Activated CD4-positive, alpha-beta T cell treated with anti-CD3 and anti-CD28 coated beads, Interleukin-2, amount 10 ng/mL, durations not matched to agents 24 days and 14 days (primary cell): ENCODE measurements at regions not wholly inside any gene's neighbourhood (a gene's known extent, or its start where the extent isn't known, plus 50 kb on each side); places are given as distances from the start of the nearest gene placed in this dataset.

Experiments
- DNase-seq: peaks from one replicate; pipeline ENCODE4 v3.0.0; 2022
- H3K27ac Mint-ChIP-seq: one replicate; pipeline ENCODE4 v1.8.0; 2022; ENCODE audit warnings: mild to moderate bottlenecking, mixed read lengths
- H3K27me3 Mint-ChIP-seq: one replicate; pipeline ENCODE4 v1.8.0; 2022; ENCODE audit warnings: mixed read lengths
- H3K36me3 Mint-ChIP-seq: one replicate; pipeline ENCODE4 v1.8.0; 2022; ENCODE audit warnings: low read depth, mild to moderate bottlenecking, mixed read lengths
- H3K4me1 Mint-ChIP-seq: one replicate; pipeline ENCODE4 v1.8.0; 2021; ENCODE audit warnings: mixed read lengths
- H3K4me3 Mint-ChIP-seq: one replicate; pipeline ENCODE4 v1.8.0; 2022; ENCODE audit warnings: mild to moderate bottlenecking, moderate library complexity, mixed read lengths
- H3K9me3 Mint-ChIP-seq: one replicate; pipeline ENCODE4 v1.8.0; 2021; ENCODE audit warnings: mixed read lengths
- intact Hi-C: fragments of 100-400 bp; cut with micrococcal nuclease; formaldehyde crosslinking; loops from one replicate; pipeline ENCODE4 v1.15.1; 2023

DNA sequence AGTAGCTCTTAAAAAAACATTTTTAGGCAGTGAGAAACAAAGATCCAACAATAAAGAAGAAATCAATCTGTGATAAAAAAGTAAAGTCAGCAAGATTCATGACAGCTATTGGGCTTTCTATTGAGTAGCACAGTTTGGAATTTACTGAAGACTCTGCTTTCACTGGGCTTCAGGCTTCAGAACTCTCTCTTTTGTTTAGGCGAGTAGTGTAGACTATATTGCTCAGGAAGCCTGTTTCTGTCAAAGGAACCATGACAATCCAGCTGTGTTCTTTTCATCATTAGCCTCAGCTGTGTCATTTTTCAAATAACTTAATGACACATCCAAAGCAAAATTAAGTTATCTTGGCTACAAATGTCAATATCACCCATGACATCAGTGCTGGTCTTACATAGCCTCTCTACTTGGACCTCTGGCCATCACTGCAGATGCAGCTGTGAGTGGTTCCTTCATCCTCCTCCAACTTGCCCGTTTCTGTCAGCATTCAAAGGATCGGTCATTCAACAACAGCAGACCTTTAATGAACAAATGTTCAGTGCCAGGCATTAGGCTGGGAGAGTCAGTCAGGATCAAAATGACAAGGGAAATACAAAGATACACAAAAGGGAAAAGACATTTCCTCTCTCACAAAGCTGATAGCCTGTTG lies 332.8 kb upstream of the MTNR1B start:
- H3K4me1 Mint-ChIP-seq, result no peaks in the 10 kb centered on the region
- DNase-seq, result no peak
- H3K36me3 Mint-ChIP-seq, result no peaks in the 10 kb centered on the region
- H3K4me3 Mint-ChIP-seq, result no peak overlapping the region
- H3K9me3 Mint-ChIP-seq, result no peaks in the 10 kb centered on the region
- intact Hi-C loops, result no loop called here
- no peak overlapping the region for H3K27ac Mint-ChIP-seq
- H3K27me3 Mint-ChIP-seq, result no peaks in the 10 kb centered on the region

DNA sequence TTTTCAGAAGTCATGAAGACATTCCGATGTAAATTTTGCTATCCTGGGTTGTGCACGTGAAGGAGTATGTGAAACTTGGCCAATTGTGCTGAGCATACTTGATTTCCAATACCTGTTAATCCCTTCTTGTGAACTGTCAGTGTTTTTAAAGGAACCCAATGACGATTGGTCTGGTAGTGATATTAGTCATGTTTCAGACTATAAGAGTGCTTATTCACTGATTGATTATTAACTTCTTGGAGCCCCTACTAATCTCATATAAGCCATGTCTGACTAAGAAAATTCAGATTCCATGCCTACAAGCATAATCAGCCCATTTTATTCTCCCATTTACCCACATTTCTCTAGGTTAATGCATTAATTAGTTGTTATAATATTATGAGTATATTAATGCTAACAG lies 330.8 kb upstream of the MTNR1B start:
- Mint-ChIP-seq H3K4me3 (no peak overlapping the region), H3K27ac (no peak overlapping the region), H3K4me1 (no peaks in the 10 kb centered on the region), H3K27me3 (no peaks in the 10 kb centered on the region), H3K9me3 (no peaks in the 10 kb centered on the region), H3K36me3 (no peaks in the 10 kb centered on the region)
- intact Hi-C loops, result no loop called here
- DNase-seq, result no peak

DNA sequence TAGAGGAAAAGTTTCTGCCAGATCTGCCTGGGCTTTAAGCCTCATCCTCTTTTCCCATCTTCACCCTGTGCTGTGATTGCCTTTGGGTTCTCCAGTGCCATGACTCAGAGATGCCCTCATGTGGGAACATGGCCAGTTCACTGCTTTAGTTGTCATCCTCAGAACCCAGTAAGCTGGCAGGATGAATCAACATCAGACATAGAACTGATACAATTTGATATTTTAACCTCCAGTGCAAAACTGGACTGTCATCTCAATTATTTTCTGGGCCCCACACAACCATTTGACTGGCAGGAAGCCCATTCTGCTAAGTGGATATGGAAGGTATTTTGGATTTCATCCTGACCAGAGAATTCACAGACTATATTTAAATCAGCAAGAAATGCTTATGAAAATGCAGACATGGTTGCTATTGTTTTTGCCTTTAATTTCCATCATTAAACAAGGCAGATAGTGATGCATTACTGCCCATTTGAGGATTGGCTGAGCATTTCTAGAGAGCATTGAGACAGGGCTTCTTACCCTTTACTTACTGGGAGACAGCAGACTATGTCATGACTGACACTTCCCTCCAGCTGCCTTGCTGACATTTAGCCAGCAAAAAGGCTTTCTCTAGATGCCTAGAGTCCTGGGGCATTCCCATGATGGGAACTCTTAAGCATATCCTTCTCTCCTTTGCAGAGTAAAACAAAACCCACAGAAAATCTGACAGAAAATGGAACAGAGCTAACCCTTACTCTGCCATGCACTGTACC lies 327.1 kb upstream of the MTNR1B start:
- Mint-ChIP-seq H3K4me1 (no peaks in the 10 kb centered on the region), H3K27ac (no peak overlapping the region), H3K9me3 (no peaks in the 10 kb centered on the region), H3K4me3 (no peak overlapping the region), H3K27me3 (no peaks in the 10 kb centered on the region), H3K36me3 (no peaks in the 10 kb centered on the region)
- intact Hi-C loops, result no loop called here
- DNase-seq, result no peak

DNA sequence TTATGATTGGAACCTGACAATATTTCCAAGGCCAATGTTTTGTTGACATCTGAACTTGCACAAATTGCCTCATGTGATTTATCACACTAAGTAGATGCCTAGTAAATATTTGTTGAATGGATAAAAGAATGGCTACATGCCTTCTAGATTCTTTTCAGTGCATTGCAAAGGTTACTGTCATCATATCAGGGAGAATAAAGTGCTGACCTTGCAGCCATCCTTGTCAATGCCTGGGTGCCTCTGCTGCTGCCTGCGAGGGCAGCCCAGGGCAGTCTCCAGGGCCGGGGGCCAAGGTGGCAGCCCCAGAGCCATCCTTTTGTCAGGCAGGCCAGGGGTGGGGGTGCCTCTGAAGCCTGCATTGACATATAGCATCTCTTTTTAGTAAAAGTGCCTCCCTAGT lies 325.6 kb upstream of the MTNR1B start:
- intact Hi-C loops, result no loop called here
- Mint-ChIP-seq H3K27me3 (no peaks in the 10 kb centered on the region), H3K9me3 (no peaks in the 10 kb centered on the region), H3K4me3 (no peak overlapping the region), H3K27ac (no peak overlapping the region), H3K36me3 (no peaks in the 10 kb centered on the region), H3K4me1 (no peaks in the 10 kb centered on the region)
- no peak for DNase-seq

DNA sequence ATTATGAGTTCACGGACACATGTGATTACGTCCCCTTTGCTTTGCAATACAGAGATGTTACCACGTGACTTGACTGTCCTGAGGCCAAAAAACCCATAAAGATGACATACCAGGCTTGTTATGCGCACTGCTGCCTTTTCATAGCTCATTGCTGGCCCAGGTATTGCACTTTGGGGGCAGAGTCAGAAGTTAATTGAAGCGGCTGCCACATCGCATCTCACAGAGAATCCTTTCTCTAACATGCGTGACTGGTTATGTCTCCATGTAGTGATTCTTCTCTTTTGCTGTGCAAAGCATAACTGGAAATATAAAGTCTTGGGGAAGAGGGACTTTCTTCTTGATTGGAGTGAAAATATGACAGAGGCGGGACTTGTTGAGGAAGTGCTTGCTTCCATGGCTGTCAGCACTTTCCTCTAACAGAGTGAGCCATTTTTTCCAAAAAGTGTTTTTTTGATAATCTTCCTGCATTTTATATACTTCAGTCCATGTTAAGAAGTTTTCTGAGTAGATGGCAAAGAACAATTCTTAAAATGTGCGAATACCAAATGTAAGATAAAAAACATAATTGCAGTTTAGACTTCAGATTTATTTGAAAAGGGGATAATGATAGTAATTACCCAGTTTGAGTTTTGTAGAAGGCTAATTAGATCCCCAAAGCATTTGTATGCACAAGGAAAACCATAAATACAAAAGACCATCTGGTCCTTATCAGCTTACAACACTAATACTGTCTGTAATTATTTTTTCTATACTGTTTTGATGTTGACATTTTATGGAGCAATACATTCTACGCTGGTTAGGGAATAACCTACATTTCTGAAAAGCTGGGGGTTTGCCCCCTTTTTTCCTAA lies 324.6 kb upstream of the MTNR1B start:
- Mint-ChIP-seq H3K9me3 (no peaks in the 10 kb centered on the region), H3K4me3 (no peak overlapping the region), H3K4me1 (no peaks in the 10 kb centered on the region), H3K36me3 (no peaks in the 10 kb centered on the region), H3K27ac (no peak overlapping the region), H3K27me3 (no peaks in the 10 kb centered on the region)
- DNase-seq, result no peak
- intact Hi-C loops, result no loop called here

DNA sequence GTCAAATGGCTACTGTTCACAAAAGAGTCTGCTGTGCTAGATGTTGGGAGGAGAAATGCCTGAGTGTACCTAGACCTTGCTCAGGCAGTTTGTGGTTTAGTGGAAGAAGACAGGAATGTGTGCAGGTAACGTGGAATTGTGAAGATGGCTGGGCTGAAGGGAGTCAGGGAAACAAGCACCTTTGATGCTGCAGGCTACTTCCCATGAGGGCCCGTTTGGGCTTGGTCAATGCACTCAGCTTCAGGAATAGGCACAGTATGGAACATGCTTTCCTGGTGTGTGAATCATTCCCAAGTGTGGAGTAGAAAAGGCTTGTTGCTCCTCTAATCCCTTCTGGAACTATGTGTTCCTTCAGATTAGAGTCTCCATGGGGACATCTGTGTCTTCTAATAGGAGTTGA lies 318.3 kb upstream of the MTNR1B start:
- Mint-ChIP-seq H3K36me3 (no peaks in the 10 kb centered on the region), H3K4me1 (no peaks in the 10 kb centered on the region), H3K27ac (no peak overlapping the region), H3K9me3 (no peaks in the 10 kb centered on the region), H3K4me3 (no peak overlapping the region), H3K27me3 (no peaks in the 10 kb centered on the region)
- no peak for DNase-seq
- intact Hi-C loops, result no loop called here

DNA sequence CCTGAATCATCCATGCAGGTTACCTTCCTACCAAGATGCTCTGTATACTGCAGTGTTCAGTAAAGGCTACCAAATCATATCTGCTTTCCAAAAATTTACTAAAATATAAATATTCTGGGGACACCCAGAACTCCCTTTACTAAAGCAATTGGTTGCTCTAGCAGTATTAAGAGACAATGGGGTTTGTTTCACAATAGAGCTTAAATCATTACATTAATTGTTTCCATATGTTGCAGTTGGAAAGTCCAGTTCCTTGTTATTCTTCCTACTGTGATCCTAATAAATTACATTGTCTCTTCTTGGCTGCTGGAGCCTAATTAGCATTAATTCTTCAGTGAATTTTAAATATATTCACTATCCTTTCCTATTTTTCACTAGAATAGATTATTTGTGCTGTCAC lies 316.0 kb upstream of the MTNR1B start:
- intact Hi-C loops, result no loop called here
- Mint-ChIP-seq H3K4me1 (no peaks in the 10 kb centered on the region), H3K9me3 (no peaks in the 10 kb centered on the region), H3K4me3 (no peak overlapping the region), H3K27ac (no peak overlapping the region), H3K27me3 (no peaks in the 10 kb centered on the region), H3K36me3 (no peaks in the 10 kb centered on the region)
- DNase-seq, result no peak

DNA sequence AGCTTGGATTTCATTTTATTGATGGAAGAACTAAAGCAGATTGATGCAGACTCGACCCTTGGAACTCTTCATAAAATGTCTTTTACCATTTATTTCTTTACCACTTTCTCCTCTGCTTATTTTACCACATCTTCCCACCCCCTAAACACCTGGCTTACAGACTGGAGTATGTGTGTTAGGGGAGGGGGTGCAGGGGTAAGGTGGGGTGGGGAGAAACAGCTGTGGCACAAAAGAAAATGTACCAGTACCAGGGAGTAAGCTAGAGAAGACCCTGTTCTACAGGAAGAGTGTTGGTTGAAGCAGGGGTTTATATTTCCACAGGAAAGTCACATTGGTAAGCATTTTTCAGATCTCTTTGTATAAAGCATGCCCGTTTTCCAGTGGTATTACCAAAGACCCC lies 312.7 kb upstream of the MTNR1B start:
- H3K27ac Mint-ChIP-seq, result no peak overlapping the region
- no peaks in the 10 kb centered on the region for H3K9me3 Mint-ChIP-seq
- no peaks in the 10 kb centered on the region for H3K27me3 Mint-ChIP-seq
- H3K36me3 Mint-ChIP-seq, result no peaks in the 10 kb centered on the region
- no peak for DNase-seq
- H3K4me1 Mint-ChIP-seq, result no peaks in the 10 kb centered on the region
- no peak overlapping the region for H3K4me3 Mint-ChIP-seq
- intact Hi-C loops, result no loop called here

DNA sequence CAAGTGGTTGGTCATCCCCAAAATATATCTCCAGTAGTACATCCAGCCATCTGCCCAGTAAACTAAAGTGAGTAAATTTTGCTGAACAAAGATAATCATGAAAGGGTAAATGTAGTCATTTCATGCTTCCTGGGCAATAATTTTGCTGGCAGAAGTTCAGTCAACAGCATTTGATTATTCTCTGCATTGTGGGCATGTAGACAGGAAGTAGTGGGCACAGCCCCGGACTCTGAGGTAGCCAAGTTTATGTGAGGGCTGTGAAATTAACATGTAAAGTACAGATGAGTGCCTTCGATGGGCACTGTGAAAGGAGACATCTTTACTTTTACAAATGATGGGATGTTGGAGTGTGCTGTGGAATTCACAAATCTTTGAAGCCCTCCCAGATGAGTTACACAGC lies 312.2 kb upstream of the MTNR1B start:
- no peak overlapping the region for H3K27ac Mint-ChIP-seq
- intact Hi-C loops, result no loop called here
- H3K36me3 Mint-ChIP-seq, result no peaks in the 10 kb centered on the region
- H3K27me3 Mint-ChIP-seq, result no peaks in the 10 kb centered on the region
- no peaks in the 10 kb centered on the region for H3K4me1 Mint-ChIP-seq
- H3K9me3 Mint-ChIP-seq, result no peaks in the 10 kb centered on the region
- no peak overlapping the region for H3K4me3 Mint-ChIP-seq
- DNase-seq, result no peak

DNA sequence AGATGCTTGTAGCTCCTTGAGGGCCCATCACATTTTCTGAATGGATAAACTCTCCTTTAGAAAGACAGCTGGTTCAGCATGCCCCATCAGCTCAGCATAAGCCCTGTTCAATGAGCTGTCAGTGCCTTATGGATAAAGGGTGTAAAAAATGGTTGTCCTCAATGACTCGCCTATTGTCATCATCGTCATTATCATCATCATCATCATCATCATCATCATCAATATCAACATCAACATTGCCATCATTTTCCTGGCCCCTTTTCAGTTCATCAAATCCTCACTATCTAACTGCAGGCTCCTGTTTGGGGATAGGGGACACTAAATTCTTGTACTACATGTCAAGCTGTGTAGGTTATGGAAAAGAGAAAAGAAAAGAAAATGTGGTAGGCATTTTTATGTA lies 310.7 kb upstream of the MTNR1B start:
- Mint-ChIP-seq H3K27ac (no peak overlapping the region), H3K27me3 (no peaks in the 10 kb centered on the region)

DNA sequence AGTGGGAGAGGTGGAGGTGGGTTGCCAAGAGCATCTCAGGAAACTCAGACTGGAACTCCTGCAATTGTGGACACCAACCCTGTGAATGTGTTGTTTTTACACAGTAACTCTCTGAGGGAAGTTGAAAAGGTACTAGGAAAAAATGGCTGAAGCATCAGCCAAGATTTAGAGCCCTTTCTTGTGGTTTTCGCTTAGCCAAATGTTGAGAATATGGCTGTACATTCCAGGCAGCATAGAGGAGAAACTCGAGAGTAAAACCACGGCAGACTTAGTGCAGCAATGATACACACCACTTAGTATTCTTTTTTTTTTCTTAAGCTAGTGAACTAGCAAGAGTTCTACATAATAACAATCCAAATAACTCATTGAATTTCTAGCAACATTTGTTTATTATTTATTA lies 309.7 kb upstream of the MTNR1B start:
- H3K36me3 Mint-ChIP-seq, result no peaks in the 10 kb centered on the region
- intact Hi-C loops, result no loop called here
- no peak overlapping the region for H3K4me3 Mint-ChIP-seq
- no peak overlapping the region for H3K27ac Mint-ChIP-seq
- no peak for DNase-seq
- peaks cover 4% of the 10 kb centered on the region for H3K9me3 Mint-ChIP-seq
- H3K27me3 Mint-ChIP-seq, result no peaks in the 10 kb centered on the region
- H3K4me1 Mint-ChIP-seq, result no peaks in the 10 kb centered on the region

More for the DNA sequence above, 310.7 kb upstream of the MTNR1B start:
- no peaks in the 10 kb centered on the region for H3K9me3 Mint-ChIP-seq
- no peaks in the 10 kb centered on the region for H3K36me3 Mint-ChIP-seq
- no peaks in the 10 kb centered on the region for H3K4me1 Mint-ChIP-seq
- intact Hi-C loops, result no loop called here
- no peak for DNase-seq
- no peak overlapping the region for H3K4me3 Mint-ChIP-seq

DNA sequence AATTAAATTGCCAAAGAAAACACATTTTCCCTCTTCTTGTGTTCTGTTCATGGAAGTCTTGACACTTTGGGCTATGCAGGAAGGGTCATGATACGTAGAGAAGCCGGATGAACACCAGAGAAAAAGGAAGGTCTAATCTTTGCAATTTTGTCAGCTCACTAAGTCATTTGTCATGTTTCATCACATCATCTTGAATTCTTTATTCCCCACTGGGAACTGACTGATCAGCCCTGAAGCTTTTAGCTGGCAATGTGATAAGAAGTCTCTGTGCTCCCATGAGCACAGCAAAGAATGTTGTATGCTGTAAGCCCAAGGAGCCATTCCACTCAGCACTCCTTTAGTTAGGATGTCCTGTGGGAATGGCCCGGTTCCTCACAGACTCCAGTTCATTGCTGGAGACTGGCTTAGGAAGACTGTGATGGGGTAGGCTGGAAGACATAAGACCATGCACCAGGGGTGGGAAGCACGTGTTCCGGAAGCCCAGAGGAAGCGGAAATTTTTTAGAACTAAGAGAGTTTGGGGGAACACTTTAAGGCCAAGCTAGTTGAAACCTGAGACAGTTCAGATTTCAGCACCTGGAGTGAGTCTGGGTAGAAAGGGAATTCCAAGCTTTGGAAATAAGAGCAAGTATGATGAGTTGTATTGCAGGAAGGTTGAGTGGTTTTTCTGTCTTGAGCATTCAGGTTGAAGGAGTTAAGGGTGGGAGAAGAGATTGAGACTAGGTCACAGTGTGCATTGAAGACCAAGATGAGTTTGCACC lies 306.7 kb upstream of the MTNR1B start:
- no peak overlapping the region for H3K27ac Mint-ChIP-seq
- no peaks in the 10 kb centered on the region for H3K36me3 Mint-ChIP-seq
- H3K4me1 Mint-ChIP-seq, result no peaks in the 10 kb centered on the region
- intact Hi-C loops, result no loop called here
- no peaks in the 10 kb centered on the region for H3K27me3 Mint-ChIP-seq
- peaks cover 4% of the 10 kb centered on the region for H3K9me3 Mint-ChIP-seq
- H3K4me3 Mint-ChIP-seq, result no peak overlapping the region
- DNase-seq, result no peak

DNA sequence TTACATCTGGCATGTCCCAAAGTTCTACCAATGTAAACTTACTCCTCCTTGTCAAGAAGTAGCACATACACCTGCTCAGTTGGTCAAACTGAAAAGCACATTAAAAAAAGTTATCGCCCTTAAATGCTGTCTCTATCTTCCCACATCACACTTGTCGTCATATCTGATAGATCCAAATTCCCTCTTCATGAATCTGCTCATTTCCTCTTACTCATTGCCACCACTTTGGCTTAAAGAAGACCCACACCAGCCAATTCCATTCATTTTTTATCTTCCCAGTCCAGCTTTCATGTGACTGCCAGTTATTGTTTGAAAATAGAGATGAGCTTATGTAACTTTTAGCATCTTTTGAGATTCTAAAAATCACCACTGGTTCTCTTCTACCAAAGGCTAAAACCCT lies 305.9 kb upstream of the MTNR1B start:
- no peaks in the 10 kb centered on the region for H3K4me1 Mint-ChIP-seq
- no peak for DNase-seq
- H3K27me3 Mint-ChIP-seq, result no peaks in the 10 kb centered on the region
- no peak overlapping the region for H3K4me3 Mint-ChIP-seq
- no peak overlapping the region for H3K27ac Mint-ChIP-seq
- H3K36me3 Mint-ChIP-seq, result no peaks in the 10 kb centered on the region
- intact Hi-C loops, result no loop called here
- H3K9me3 Mint-ChIP-seq, result peaks cover 4% of the 10 kb centered on the region
